GM21723 (cell line): ENCODE measurements at regions not wholly inside any gene's neighbourhood (a gene's known extent, or its start where the extent isn't known, plus 50 kb on each side); places are given as distances from the start of the nearest gene placed in this dataset.

Experiments
- ATAC-seq: cut with Tn5 transposase; IDR thresholded peaks from one replicate; pipeline ENCODE4 v1.9.1; 2021; ENCODE audit warnings: mild to moderate bottlenecking, moderate library complexity; ENCODE audit not compliant: unreplicated experiment

DNA sequence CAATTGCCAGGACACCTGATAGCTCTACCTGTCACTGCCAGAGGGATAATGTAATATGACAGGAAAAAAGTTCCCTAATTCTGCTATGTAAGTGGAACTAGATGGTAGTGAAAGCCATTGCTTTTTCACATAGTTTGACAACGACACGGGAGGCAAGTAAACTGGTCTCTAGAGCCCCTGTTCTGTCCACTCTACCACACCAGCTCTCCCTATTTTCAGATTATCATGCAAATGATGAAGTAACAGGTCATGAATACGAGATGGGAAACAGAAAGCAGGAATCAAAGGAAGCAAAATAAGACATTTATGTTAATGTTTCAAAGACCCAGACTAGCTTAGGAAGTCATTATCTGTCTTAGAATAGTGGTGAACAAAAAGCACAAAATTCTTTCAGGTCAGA is 56.2 kb downstream of the TAF11L14 start:
- no peak for ATAC-seq

DNA sequence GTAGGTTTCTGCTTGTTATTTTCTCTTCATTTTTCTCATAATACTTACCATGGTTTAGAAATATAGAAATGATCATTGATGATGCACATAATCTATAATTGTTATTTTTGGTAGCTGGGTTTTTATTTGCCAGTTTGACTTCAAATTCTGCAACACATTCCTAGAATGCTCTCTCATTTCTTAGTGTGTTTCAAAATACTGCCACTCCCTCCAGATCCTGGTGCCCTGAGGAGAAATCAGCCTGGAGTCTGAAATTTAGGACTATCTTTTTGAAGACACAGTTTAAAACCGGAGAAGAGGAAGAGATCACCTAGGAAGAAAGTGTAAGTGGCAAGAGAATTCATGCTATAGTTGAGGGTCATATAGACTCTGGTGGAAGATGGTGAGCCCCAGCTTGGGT is 57.5 kb downstream of the TAF11L14 start:
- ATAC-seq = no peak

DNA sequence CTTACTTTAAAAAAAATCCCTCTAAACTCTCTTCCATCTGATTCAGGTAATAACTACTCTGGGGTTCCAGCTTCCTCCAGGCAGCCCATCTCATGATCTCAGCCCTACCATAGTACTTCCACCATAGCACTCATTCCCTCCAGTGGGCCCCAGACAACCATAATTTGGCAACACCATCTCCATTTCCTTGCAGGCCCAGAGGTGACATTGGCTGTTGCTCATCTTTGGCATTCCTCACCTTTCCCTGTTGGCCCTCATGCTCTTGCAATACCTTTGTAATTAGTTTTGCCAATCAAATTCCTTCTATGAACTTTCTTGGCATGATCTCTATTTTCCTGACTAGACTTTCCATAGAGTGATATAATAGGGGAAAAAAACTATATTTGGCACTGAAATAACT is 60.1 kb downstream of the TAF11L14 start:
- ATAC-seq = no peak

GRCh38 chr5:17694914-17695313 is 60.7 kb downstream of the TAF11L14 start:
- no peak for ATAC-seq

- no peak for ATAC-seq
These were observed 62.4 kb downstream of the TAF11L14 start for GRCh38 chr5:17696627-17697026.

DNA sequence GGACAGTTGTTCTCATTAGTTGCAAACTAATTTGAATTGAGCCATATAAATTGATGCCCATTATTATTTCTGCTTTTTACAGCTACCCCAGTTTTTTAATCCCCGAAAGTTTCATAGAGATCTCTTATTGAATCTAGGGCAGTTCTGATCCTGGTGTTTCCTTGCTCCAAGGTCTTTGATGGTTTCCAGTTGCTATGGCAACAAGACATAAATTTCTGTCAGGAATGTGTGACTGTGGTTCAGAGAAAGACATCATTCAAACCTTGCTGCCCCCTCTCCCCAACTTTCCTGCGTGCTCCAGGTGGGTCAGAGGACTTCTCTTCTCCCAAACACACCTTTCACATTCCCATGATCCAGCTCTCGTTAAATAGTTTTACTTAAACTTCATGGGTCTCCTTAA is 63.4 kb downstream of the TAF11L14 start:
- no peak for ATAC-seq

- ATAC-seq = no peak
These were observed 74.9 kb downstream of the TAF11L14 start for GRCh38 chr5:17709011-17709710.

- ATAC-seq = no peak
These were observed 79.0 kb downstream of the TAF11L14 start for GRCh38 chr5:17713301-17713700.

GRCh38 chr5:17714186-17714585 is 79.9 kb downstream of the TAF11L14 start:
- no peak for ATAC-seq

GRCh38 chr5:17719592-17719991 is 85.3 kb downstream of the TAF11L14 start:
- no peak for ATAC-seq

- ATAC-seq = no peak
These were observed 85.8 kb downstream of the TAF11L14 start for GRCh38 chr5:17720071-17720470.

- no peak for ATAC-seq
These were observed 89.6 kb downstream of the TAF11L14 start for GRCh38 chr5:17723876-17724275.

DNA sequence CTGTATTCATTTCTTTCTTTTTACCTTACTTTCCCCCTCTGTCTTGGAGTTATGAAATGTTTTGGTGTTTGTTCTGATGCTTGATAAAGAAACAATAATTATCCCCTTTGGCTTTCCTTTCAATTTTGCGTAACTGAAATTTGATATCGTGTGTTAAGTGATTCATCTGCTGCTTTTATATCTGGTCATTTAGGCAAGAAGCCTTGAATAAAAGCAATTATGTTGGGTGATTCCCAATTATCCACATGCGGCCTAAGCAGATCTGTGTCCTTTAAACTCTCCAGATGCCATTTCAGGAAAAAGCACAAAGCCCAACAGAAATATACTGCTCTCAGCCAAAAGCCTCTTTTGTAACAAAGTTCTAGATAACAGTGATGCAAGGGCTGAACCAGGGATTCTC is 92.8 kb downstream of the TAF11L14 start:
- ATAC-seq = no peak

DNA sequence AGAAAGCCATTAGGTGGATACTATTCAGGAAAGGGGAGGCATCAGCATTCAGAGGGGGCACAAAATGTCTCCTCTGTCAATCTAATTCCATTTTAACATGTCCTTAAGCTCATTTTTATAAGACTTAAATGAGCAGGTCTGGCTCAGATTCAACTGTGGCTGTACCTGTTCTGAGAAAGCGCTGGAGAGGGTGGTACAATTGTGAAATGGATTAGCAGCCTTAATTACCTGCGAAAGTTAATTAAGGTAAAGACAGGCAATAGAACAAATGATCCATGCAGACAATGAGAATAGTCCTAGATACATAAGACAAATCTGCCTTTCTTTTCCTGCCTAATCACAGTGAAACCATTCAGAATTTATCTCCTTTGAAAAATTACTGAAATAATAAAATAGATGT is 96.2 kb downstream of the TAF11L14 start:
- ATAC-seq = no peak

DNA sequence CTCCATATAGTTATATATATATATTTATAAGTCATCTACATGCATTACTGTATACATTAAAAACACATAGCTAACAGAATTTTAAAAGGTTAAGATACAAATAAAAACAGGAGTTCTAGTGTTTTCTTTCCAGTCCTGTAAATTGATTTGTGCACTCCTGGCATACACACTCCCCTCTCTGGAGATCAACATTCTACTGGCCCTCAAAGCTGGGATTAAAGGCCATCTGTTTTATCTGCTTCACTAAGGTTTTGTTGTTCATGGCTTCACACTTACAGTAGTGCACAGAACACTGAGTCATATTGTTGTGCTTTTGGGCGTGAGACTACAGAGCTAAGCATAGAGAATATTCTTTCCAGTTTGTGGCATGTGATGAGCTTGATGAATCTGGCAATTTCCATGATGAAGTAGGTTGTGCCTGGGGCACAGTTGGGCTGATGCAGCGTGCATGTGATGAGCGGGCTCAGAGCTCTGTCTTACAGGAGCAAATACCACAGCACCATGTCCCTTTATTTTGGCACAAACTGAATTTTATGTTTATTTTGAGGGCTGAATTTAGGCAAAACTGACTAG is 98.2 kb downstream of the TAF11L14 start:
- ATAC-seq = no peak

DNA sequence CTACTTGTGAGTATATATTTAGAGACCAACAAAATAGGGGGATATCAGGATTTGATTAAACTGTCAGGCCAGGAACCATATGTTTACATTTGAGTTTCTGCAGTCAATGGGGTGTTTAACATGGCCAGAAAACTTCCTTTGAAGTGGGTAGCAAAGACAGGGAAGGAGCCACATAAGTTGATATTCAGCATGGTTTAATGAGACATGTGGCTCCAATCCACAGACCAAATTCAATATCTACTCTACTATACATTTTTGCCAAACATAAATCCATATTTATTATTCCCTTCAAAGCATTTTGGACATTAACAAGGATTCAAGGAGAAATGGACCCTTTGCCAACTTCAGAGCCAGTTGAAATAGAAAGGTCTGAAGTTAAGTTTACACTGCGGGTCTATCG is 99.8 kb downstream of the TAF11L14 start:
- ATAC-seq = no peak

- ATAC-seq = no peak
These were observed 101.5 kb downstream of the TAF11L14 start for GRCh38 chr5:17735761-17736160.

DNA sequence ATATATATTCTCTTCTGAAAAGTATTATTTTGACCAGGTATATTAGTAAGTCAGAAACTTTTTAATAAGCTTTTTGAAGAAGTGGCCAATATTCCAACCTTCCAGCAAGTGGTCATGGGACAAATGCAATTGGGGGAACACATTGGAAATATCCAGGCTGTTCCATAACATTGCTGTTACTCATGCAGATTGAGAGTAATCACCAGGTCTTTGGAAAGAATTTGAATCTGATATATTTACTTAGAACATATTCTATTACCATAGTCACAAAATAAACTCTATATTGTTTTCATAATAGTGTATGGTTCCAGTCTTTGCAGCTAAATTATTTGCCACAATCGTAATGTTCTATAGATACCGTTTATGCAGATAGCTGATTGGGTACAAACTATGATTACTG is 102.8 kb downstream of the TAF11L14 start:
- ATAC-seq = no peak

DNA sequence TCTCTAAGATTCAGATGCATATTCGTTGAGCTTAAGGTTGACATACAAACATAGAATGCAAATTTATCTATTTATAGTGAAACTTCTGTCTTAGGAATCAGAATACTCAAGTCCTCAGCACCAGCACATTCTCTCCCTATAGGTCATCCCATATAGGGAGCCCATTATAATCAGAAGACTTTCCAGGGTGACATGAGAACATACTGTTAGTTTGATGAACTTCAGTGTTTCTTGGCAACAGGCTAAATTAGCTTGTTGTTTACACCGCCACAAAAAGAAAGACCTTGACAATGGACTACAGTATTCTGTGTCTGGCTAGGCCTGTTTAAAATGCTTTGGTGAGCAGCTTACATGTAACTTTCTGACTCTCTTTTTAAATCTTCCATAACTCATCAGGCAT is 104.2 kb downstream of the TAF11L14 start:
- ATAC-seq = no peak

DNA sequence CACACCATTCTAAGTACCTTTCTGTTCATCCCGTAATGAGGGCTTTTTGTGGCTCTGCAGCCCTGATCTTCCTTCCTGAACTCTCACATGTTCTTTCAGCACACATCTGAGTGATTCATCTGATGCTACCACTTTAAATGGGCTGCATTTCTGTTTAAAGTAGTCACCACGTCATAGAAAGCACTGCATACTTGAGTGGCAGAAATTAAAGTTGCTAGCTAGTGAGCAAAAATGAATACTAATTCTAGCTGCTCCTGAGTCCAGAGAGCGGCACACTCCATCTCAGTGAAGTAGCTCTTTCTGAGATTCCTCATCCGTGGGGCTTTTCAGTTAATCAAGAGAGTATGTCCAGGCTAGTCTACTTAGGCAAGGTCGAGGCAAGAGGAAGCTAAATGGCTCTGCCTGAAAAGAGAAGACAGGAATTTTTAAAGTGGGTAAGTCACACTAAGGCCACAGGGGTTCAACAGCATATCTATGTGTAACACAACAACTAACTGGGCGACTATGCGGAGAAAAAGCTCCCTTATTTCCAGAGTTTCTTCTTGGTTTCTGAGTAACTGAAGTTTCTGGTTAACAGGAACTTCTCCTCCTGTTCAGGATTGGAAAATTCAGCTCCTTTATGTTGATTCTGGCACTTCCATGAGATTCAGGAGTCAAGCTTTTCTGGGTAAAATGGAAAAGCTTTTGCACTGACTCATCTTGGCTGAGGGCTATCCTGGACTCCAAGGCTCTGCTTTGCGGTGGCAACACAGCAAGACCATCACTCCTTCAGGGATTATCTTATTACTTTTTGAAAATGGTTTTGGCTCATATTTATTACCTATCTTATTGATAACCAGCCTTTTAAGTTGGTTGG is 109.5 kb downstream of the TAF11L14 start:
- ATAC-seq = no peak

DNA sequence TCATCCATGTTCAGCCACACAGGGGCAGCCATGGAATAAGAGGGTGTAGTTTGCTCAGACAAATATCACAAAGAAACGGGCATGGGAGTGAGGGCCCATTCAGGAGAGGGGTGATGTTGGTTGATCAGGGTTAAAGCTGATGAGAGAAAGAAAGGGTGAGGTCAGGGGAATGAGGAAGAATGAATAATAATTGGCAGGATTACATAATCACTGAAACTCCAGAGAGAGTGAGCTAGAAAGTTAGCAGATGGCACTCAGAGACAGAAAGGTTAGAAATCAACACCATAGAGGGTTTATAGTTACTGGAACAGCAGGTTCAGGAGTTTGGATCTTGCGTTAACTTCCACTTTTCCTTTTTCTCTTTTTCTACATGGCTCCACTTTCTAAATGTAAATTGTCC is 113.9 kb downstream of the TAF11L14 start:
- ATAC-seq = no peak

GRCh38 chr5:17748941-17749340 is 114.7 kb downstream of the TAF11L14 start:
- ATAC-seq = no peak
